SK-N-MC (cell line): ENCODE measurements at regions not wholly inside any gene's neighbourhood (a gene's known extent, or its start where the extent isn't known, plus 50 kb on each side); places are given as distances from the start of the nearest gene placed in this dataset.
"Not testable (repeated sequence)": the region's sequence is repeated elsewhere in the genome, so short reads cannot be mapped to it uniquely, and the experiment has no call there.

ENCODE experiments used
- DNase-seq: peaks from one replicate; pipeline ENCODE4 v3.0.0-alpha.2; 2011; ENCODE audit warnings: low read depth, low spot score
- H3K27ac ChIP-seq: fragments of 200-600 bp; sonication (generic); 2 replicates; pipeline ENCODE4 v1.5.1; 2016; ENCODE audit warnings: mixed run types
- H3K36me3 ChIP-seq: fragments of 200-600 bp; sonication (generic); 2 replicates; pipeline ENCODE4 v1.6.1; 2017; ENCODE audit warnings: antibody characterized with exemption, low read length, mixed read lengths; ENCODE audit not compliant: insufficient read depth
- H3K4me3 ChIP-seq: fragments of 200-600 bp; sonication (generic); 2 replicates; pipeline ENCODE4 v1.5.1; 2016
- H3K9ac ChIP-seq: fragments of 200-600 bp; sonication (generic); 2 replicates; pipeline ENCODE4 v1.8.0; 2017; ENCODE audit warnings: mixed run types, mixed read lengths; ENCODE audit not compliant: insufficient read length
- H3K9me3 ChIP-seq: fragments of 200-600 bp; sonication (generic); 2 replicates; pipeline ENCODE4 v1.6.1; 2017; ENCODE audit warnings: low read depth, mild to moderate bottlenecking, antibody characterized with exemption, low read length, moderate library complexity, mixed read lengths
- EZH2 ChIP-seq: fragments of 200-600 bp; sonication (generic); IDR thresholded peaks from one replicate; pipeline ENCODE4 v1.6.1; 2017; ENCODE audit warnings: antibody characterized with exemption
- FOXP2 ChIP-seq: optimal IDR thresholded peaks from 2 replicates; pipeline ENCODE3; 2011; ENCODE audit warnings: mild to moderate bottlenecking, moderate library complexity; ENCODE audit not compliant: insufficient read depth; ENCODE audit errors: extremely low read length, control extremely low read depth
- POLR2AphosphoS5 ChIP-seq: IDR thresholded peaks from 2 replicates; pipeline ENCODE4 v1.6.1; 2012; ENCODE audit warnings: mild to moderate bottlenecking, low read depth, low read length, borderline replicate concordance

DNA sequence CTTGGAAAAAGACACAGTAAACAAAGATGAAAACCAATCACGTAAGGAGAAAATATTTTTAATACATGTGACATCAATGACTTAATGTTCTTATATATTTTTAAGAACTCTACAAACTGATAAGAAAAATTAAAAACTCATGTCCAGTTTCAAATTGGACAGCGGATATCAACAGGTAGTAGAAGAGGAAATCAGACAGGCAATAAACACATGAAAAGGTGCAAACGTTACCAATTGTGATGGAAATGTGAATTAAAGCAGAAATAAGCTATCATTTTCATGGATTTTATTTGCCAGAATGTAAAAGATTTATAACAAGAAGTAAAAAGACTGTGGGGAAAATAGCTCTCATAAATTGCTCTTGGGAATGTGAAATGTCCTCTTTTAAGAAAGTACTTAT, 382.3 kb downstream of the DLEU7 start:
- H3K4me3 ChIP-seq, result no peak overlapping the region
- H3K9ac ChIP-seq, result no peak overlapping the region
- TF ChIP-seq EZH2, result no peak
- no peak for TF ChIP-seq FOXP2
- TF ChIP-seq POLR2AphosphoS5, result no peak
- H3K9me3 ChIP-seq, result no peaks in the 10 kb centered on the region
- H3K36me3 ChIP-seq, result no peaks in the 10 kb centered on the region
- no peak for DNase-seq
- H3K27ac ChIP-seq, result no peak overlapping the region

DNA sequence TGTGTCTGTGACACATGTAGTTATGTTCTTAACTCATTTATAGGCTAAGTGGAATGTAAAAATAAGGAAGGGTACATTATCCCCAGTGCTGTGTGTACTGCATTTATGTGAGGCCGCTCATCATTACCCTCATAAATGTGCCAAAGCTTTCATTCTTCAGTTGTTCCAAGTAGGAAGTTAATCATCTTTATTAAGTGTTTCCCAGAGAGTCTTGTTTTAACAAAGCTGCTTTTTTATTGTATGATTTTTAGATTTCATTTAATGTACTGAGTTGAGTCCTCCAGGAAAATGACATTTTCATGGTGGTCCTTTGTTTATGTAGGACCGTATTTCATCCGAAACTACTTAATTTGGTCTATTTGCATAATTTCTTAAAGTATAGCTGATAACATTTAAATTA, 379.8 kb downstream of the DLEU7 start:
- H3K9me3 ChIP-seq, result no peaks in the 10 kb centered on the region
- DNase-seq, result peak; percentile 8
- H3K9ac ChIP-seq, result no peak overlapping the region
- no peak overlapping the region for H3K27ac ChIP-seq
- H3K4me3 ChIP-seq, result no peak overlapping the region; the same call in 1 of the 2 replicates
- no peaks in the 10 kb centered on the region for H3K36me3 ChIP-seq
- TF ChIP-seq FOXP2, result no peak
- no peak for TF ChIP-seq POLR2AphosphoS5
- TF ChIP-seq EZH2, result no peak

DNA sequence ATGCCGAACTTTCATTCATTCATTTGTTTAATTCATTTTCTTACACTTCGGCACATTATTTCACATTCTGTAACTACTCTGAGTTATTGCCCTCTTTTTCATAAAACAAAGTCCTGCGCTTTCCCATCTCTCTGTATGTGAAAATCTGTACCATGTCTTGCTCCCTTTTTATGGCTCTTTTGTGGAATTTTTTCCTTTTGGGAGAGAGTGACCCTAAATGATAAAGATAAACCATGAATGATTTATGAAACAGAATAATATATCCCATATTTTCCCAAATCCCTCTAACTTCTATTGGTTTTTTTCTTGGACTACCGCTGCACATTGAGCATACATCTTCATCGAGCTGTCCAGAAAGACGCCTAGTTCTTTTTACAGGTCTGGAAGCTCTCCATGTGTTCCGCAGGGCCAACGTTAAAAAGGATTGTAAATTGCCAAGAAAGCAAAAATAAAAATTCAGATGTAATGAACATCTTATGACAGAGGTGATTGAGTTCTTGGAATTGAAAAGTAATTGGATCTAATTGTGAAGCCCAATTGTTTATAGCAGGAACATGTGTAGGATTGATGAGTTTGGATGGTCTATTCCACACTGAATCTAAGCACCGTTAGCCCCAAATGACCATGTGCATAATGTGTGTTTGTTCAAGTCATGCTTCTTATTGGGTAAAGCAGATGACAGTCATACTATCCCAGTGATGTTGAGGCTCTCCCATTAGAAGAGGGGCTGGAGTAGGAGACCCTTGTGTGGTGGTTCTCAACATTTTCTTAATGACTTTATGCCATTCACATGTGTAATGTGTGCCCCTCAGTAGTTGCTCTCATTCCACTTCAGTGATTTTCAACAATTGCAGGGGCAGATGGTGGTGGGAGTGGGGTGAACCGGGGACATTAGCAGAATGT, 378.9 kb downstream of the DLEU7 start:
- no peak overlapping the region for H3K4me3 ChIP-seq
- no peak for DNase-seq
- H3K27ac ChIP-seq, result no peak overlapping the region
- no peak for TF ChIP-seq FOXP2
- TF ChIP-seq EZH2, result no peak
- no peak for TF ChIP-seq POLR2AphosphoS5
- no peaks in the 10 kb centered on the region for H3K9me3 ChIP-seq
- no peak overlapping the region for H3K9ac ChIP-seq
- H3K36me3 ChIP-seq, result no peaks in the 10 kb centered on the region

DNA sequence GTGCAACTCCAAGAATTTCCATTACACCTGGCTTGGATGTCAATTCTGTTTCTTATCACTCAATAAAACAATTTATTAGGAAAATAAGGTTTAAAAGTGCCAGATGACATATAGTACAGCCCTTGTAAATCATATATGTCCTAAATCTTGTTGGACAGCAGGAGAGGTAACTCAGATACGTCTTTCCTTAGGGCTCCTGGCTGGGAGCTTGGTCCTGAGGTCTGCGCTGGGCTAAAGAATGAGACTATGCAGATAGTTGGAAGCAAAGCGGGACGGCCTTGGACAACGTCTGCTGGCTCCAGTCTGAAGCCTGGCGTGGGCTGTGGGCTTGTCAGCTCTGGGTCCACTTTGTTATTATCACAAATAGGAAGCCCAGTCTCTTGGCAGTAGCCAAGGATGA, 377.0 kb downstream of the DLEU7 start:
- TF ChIP-seq FOXP2 (no peak), EZH2 (no peak), POLR2AphosphoS5 (no peak)
- DNase-seq, result no peak
- Histone ChIP-seq H3K4me3 (no peak overlapping the region), H3K9ac (no peak overlapping the region), H3K36me3 (no peaks in the 10 kb centered on the region), H3K9me3 (no peaks in the 10 kb centered on the region), H3K27ac (no peak overlapping the region)

DNA sequence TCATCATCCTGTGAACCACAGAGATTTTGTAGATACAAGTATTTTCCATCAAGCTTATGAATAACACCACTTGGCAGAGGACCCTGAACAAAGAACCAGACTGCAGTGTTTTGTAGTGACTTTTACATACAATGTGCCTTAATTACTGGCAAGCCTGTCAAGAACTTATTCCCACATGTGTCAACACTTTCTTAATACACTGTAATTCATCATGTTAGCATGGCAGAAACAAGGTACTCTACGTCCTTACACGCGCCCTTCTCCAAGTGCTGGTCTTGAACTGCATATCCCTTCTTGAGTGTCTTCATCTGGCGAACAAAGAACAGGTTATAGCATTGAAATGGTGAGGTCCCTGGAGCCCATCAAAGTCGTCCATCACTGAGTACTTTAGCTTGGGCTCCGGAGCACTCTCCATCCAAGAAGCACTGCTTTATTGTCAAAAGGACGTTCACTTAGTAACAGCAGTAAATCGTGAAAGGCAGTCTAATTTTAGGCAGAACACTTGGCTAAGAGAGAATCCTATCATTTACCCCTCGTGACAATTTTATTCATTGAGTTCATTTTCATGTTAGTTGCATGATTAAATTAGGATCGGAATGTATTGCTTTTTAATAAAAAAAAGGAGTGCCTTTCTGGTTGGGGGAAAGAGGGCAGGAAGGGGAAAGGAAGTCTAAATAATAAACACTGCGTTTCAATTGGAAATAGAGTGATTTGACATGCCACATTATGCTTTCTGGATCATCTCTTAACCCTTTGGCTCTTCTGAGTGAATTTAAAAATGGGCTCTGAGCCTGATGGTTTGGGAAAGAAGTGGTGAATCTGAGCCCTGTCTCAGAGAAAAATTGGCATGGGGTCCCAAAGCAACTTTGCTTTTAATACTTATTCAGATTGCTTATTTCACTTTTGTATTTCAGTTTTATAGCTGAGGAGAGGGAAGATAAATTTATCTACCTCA, 376.1 kb downstream of the DLEU7 start:
- H3K9ac ChIP-seq, result no peak overlapping the region
- no peak overlapping the region for H3K4me3 ChIP-seq
- no peak for TF ChIP-seq EZH2
- TF ChIP-seq FOXP2, result no peak
- no peak for TF ChIP-seq POLR2AphosphoS5

DNA sequence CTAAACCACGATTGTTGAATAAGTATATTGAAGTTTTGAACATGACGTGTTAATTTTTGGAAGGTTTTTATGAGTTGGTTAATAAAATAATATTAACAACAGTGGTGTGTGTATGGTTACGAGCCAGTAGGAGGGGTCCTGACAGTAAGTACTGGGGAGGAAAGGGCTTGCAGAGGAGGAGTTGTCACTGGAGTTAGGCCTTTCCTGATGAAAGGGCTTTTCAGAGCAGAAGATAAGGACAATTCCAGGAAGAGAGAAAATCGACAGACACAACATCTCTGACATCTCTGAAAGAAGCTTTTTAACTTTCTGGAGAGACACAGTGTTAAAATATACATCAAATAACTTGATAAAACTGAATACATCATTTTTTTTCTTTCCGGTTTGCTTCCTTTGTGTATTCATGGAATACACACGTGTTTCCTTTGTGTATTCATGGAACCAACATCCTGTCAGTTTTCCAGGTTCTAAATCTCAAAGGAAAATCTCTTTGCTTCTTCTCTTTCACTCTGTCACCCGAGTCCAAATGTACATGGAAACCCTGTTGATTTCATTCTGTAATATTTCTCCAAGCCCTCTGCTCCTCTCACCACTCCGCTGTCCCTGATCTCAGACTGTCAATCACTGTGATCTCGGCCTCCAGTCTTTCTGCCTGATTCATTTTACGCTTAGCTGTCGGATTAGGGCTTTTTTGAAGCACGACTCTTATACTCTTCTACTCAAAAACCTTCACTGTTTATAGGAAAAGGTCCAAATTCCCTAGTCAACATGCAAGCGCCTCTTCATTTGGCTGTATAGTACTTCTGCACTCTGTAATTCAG, 374.4 kb downstream of the DLEU7 start:
- no peaks in the 10 kb centered on the region for H3K9me3 ChIP-seq
- no peak for TF ChIP-seq EZH2
- TF ChIP-seq FOXP2, result no peak
- no peak for TF ChIP-seq POLR2AphosphoS5
- no peak overlapping the region for H3K4me3 ChIP-seq
- H3K27ac ChIP-seq, result no peak overlapping the region
- no peaks in the 10 kb centered on the region for H3K36me3 ChIP-seq
- no peak overlapping the region for H3K9ac ChIP-seq
- DNase-seq, result no peak

More for the DNA sequence above, 376.1 kb downstream of the DLEU7 start:
- no peak overlapping the region for H3K27ac ChIP-seq
- DNase-seq, result no peak
- H3K36me3 ChIP-seq, result no peaks in the 10 kb centered on the region
- no peaks in the 10 kb centered on the region for H3K9me3 ChIP-seq

DNA sequence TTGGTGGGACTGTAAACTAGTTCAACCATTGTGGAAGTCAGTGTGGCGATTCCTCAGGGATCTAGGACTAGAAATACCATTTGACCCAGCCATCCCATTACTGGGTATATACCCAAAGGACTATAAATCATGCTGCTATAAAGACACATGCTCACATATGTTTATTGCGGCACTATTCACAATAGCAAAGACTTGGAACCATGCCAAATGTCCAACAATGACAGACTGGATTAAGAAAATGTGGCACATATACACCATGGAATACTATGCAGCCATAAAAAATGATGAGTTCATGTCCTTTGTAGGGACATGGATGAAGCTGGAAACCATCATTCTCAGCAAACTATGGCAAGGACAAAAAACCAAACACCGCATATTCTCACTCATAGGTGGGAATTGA, 370.4 kb downstream of the DLEU7 start:
- not testable (repeated sequence) for H3K36me3 ChIP-seq, DNase-seq, H3K9me3 ChIP-seq, H3K4me3 ChIP-seq, H3K9ac ChIP-seq, H3K27ac ChIP-seq

DNA sequence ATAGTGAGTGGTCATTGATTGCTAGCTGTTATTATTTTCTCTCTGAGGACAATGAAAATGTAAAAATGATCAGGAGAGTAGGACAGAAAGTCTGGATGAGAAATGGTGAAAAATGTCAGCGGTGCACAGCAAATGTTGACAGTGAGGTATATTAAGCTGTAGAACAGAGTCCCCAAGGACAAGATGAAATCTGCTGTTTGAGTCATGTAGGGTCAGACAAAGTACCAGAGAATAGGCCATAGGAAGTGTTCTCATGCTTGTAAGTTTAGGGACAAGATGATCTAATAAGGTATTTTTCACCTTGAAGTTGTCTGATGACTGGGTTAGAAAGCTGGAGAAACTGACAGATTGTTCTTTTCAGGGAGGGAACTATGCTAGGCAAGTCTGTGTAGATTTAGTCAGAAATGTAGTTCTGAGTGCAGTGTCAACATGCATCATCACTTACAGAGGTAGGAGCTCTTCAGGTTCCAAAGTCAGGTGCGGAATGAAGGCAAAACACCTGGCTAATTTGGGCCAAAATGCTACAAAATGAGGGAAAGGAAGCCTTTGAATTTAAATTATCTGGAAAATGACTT, 369.3 kb downstream of the DLEU7 start:
- TF ChIP-seq FOXP2, result no peak
- TF ChIP-seq EZH2, result no peak
- no peak for TF ChIP-seq POLR2AphosphoS5
- no peaks in the 10 kb centered on the region for H3K36me3 ChIP-seq
- no peak overlapping the region for H3K9ac ChIP-seq
- H3K27ac ChIP-seq, result no peak overlapping the region
- DNase-seq, result no peak
- H3K4me3 ChIP-seq, result no peak overlapping the region
- no peaks in the 10 kb centered on the region for H3K9me3 ChIP-seq
